ENCODE measurements at regions not wholly inside any gene's neighbourhood (a gene's known extent, or its start where the extent isn't known, plus 50 kb on each side); places are given as distances from the start of the nearest gene placed in this dataset.

GRCh38 chr20:47956268-47956995, 171.2 kb upstream of the SULF2 start (continued):
- 0 out of 2 replicates have a peak, but pooled peaks have one; percentile 47 for TF ChIP-seq ZNF550 (CRISPR knock-in tag; IDR thresholded peaks at IDR 0.05; ENCODE audit: borderline replicate concordance)
- 0 out of 2 replicates have a peak, but pooled peaks have one; percentile 36 for TF ChIP-seq ZNF703 (CRISPR knock-in tag; IDR thresholded peaks at IDR 0.05; ENCODE audit: borderline replicate concordance)
- TF ChIP-seq ZFY (CRISPR knock-in tag; IDR thresholded peaks at IDR 0.05), result no peak
- no peak for TF ChIP-seq REXO4 (CRISPR knock-in tag; IDR thresholded peaks at IDR 0.05; ENCODE audit: borderline replicate concordance)
- TF ChIP-seq RFXAP (CRISPR knock-in tag; IDR thresholded peaks at IDR 0.05; ENCODE audit: borderline replicate concordance), result no peak
- TF ChIP-seq ZNF484 (CRISPR knock-in tag; IDR thresholded peaks at IDR 0.05; ENCODE audit: borderline replicate concordance, low read depth), result no peak
- TF ChIP-seq HNRNPL (IDR thresholded peaks at IDR 0.05; ENCODE audit: low read depth, low read length), result no peak
- no peak for TF ChIP-seq SKI (IDR thresholded peaks at IDR 0.05; ENCODE audit: partially characterized antibody)
- no peak for TF ChIP-seq CBX5 (CRISPR knock-in tag; IDR thresholded peaks at IDR 0.05; ENCODE audit: borderline replicate concordance)

GRCh38 chr20:47953471-47953870, 168.2 kb upstream of the SULF2 start:
- Histone ChIP-seq H3K4me3 (replicated peaks in 1 of 3; ENCODE audit: insufficient read depth in 1 of 3, low read depth in 2 of 3, low read length in 3 of 3) (no peak overlapping the region), H4K20me1 (ENCODE audit: insufficient read depth, low read length) (no peaks in the 10 kb centered on the region), H3K9me3 (ENCODE audit: low read length) (no peaks in the 10 kb centered on the region), H3K4me2 (ENCODE audit: low read depth, low read length) (no peak overlapping the region), H2AFZ (ENCODE audit: low read length) (no peak overlapping the region), H3K79me2 (ENCODE audit: insufficient read depth, low read length) (no peaks in the 10 kb centered on the region), H3K9ac (ENCODE audit: insufficient read depth, low read depth, low read length) (no peak overlapping the region), H3K36me3 (replicated peaks in 1 of 2; ENCODE audit: control insufficient read depth in 1 of 2, insufficient read depth in 2 of 2, low read length in 2 of 2) (no peaks in the 10 kb centered on the region), H3K27ac (ENCODE audit: extremely low read length, insufficient read depth, low read length) (no peak overlapping the region), H3K27me3 (ENCODE audit: control insufficient read depth in 1 of 2, insufficient read depth in 2 of 2, low read length in 2 of 2) (peaks cover 3 to 64% of the 10 kb centered on the region in 2 experiments; a peak in 4 of 5 replicates), H3K4me1 (ENCODE audit: insufficient read depth, low read length) (peaks cover 17% of the 10 kb centered on the region)
- no peak for DNase-seq (ENCODE audit: low spot score)
- intact Hi-C loops (cut with micrococcal nuclease; ENCODE audit: unreplicated experiment), result no loop called here
- ATAC-seq, result no peak
- ChIA-PET POLR2A (no interaction called here), CTCF (ENCODE audit: low intra/inter-chr PET ratio, low total read pairs) (no interaction called here)
- no TSS peak for BruUV-seq (replicated peaks)
- in situ Hi-C loops (cut with HindIII; ENCODE audit: extremely low pct_ligation_motif_present, low pct_unique_long_range_greater_than_20kb), result no loop called here
- 16% methylated on average over 6 of the region's 6 CpGs for WGBS (ENCODE audit: low lambda C conversion rate)
- FAIRE-seq, result no peak
- TF ChIP-seq ZNF761 (CRISPR knock-in tag; conservative IDR thresholded peaks at IDR 0.05) (no peak), CSRNP1 (CRISPR knock-in tag; IDR thresholded peaks at IDR 0.05) (no peak), ZFAT (CRISPR knock-in tag; conservative IDR thresholded peaks at IDR 0.05) (no peak), FOXO4 (CRISPR knock-in tag; conservative IDR thresholded peaks at IDR 0.05) (no peak), NPAS2 (CRISPR knock-in tag; IDR thresholded peaks at IDR 0.05; ENCODE audit: borderline replicate concordance) (no peak), ZSCAN30 (CRISPR knock-in tag; IDR thresholded peaks at IDR 0.05) (no peak)
- TF ChIP-seq, protein P1, sequence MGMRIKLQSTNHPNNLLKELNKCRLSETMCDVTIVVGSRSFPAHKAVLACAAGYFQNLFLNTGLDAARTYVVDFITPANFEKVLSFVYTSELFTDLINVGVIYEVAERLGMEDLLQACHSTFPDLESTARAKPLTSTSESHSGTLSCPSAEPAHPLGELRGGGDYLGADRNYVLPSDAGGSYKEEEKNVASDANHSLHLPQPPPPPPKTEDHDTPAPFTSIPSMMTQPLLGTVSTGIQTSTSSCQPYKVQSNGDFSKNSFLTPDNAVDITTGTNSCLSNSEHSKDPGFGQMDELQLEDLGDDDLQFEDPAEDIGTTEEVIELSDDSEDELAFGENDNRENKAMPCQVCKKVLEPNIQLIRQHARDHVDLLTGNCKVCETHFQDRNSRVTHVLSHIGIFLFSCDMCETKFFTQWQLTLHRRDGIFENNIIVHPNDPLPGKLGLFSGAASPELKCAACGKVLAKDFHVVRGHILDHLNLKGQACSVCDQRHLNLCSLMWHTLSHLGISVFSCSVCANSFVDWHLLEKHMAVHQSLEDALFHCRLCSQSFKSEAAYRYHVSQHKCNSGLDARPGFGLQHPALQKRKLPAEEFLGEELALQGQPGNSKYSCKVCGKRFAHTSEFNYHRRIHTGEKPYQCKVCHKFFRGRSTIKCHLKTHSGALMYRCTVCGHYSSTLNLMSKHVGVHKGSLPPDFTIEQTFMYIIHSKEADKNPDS (CRISPR knock-in tag; IDR thresholded peaks at IDR 0.05), result no peak
